Spinal cord (tissue), 9 donors: ENCODE measurements at regions not wholly inside any gene's neighbourhood (a gene's known extent, or its start where the extent isn't known, plus 50 kb on each side); places are given as distances from the start of the nearest gene placed in this dataset.

ENCODE experiments used
- DNase-seq, 6 donors: peaks; one replicate each; pipeline versions ENCODE4 v3.0.0 to v3.0.0-alpha.2; 2013 to 2015; ENCODE audit warnings: low spot score in 6 of 6, low read depth in 4 of 6
- H3K27ac ChIP-seq: one replicate; pipeline ENCODE4 v1.5.1; 2013; ENCODE audit warnings: low read depth, low read length, control low read depth
- H3K27me3 ChIP-seq: one replicate; pipeline ENCODE4 v1.6.1; 2013; ENCODE audit warnings: low read length; ENCODE audit not compliant: control insufficient read depth, insufficient read depth
- H3K36me3 ChIP-seq: one replicate; pipeline ENCODE4 v1.6.1; 2013; ENCODE audit warnings: low read length; ENCODE audit not compliant: control insufficient read depth, insufficient read depth
- H3K4me1 ChIP-seq: one replicate; pipeline ENCODE4 v1.6.1; 2013; ENCODE audit warnings: low read length; ENCODE audit not compliant: control insufficient read depth, insufficient read depth
- H3K4me3 ChIP-seq: one replicate; pipeline ENCODE4 v1.5.1; 2013; ENCODE audit warnings: low read depth, low read length, control low read depth
- H3K9me3 ChIP-seq: one replicate; pipeline ENCODE4 v1.6.1; 2013; ENCODE audit warnings: low read length; ENCODE audit not compliant: control insufficient read depth, insufficient read depth
- WGBS: methylation state at CpG from one replicate; pipeline ENCODE4 v1.1.5; 2013; ENCODE audit warnings: missing lambda C conversion rate; ENCODE audit not compliant: insufficient coverage; 5-methylcytosine and 5-hydroxymethylcytosine counted together
- donor health status: healthy.

GRCh38 chr3:56856752-56857151 is 55.0 kb upstream of the ARHGEF3 start:
- Histone ChIP-seq H3K27me3 (no peaks in the 10 kb centered on the region), H3K9me3 (no peaks in the 10 kb centered on the region), H3K27ac (no peak overlapping the region), H3K4me3 (no peak overlapping the region), H3K36me3 (no peaks in the 10 kb centered on the region), H3K4me1 (peaks cover 3% of the 10 kb centered on the region)
- DNase-seq: no peak

GRCh38 chr3:56855856-56856512 is 54.2 kb upstream of the ARHGEF3 start:
- H3K36me3 ChIP-seq: no peaks in the 10 kb centered on the region
- H3K27me3 ChIP-seq: no peaks in the 10 kb centered on the region
- no peak overlapping the region for H3K4me3 ChIP-seq
- H3K9me3 ChIP-seq: no peaks in the 10 kb centered on the region
- H3K4me1 ChIP-seq: peaks cover 2% of the 10 kb centered on the region
- no peak for DNase-seq
- H3K27ac ChIP-seq: no peak overlapping the region
- 72% methylated on average over 3 of the region's 9 CpGs for WGBS

- 83% methylated on average over 1 of the region's 5 CpGs for WGBS
- Histone ChIP-seq H3K27ac (no peak overlapping the region), H3K9me3 (no peaks in the 10 kb centered on the region), H3K4me3 (no peak overlapping the region), H3K27me3 (no peaks in the 10 kb centered on the region), H3K4me1 (no peaks in the 10 kb centered on the region), H3K36me3 (no peaks in the 10 kb centered on the region)
- DNase-seq: no peak
Measured at GRCh38 chr3:56854856-56855611, 53.3 kb upstream of the ARHGEF3 start.

- no peak for DNase-seq
- no peaks in the 10 kb centered on the region for H3K36me3 ChIP-seq
- no peaks in the 10 kb centered on the region for H3K27me3 ChIP-seq
- no peaks in the 10 kb centered on the region for H3K4me1 ChIP-seq
- H3K27ac ChIP-seq: no peak overlapping the region
- H3K9me3 ChIP-seq: no peaks in the 10 kb centered on the region
- no peak overlapping the region for H3K4me3 ChIP-seq
- WGBS: 95% methylated on average over 3 of the region's 9 CpGs
Measured at GRCh38 chr3:56851966-56852884, 50.5 kb upstream of the ARHGEF3 start.
